Endothelial cell of umbilical vein (primary cell): ENCODE measurements at regions not wholly inside any gene's neighbourhood (a gene's known extent, or its start where the extent isn't known, plus 50 kb on each side); places are given as distances from the start of the nearest gene placed in this dataset.

Source experiments
- EZH2 ChIP-seq: IDR thresholded peaks from 2 replicates; pipeline ENCODE4 v1.6.1; 2012; ENCODE audit warnings: borderline replicate concordance, low read depth, mild to moderate bottlenecking, moderate library complexity, low read length, inconsistent platforms; ENCODE audit not compliant: severe bottlenecking
- POLR2A ChIP-seq: IDR thresholded peaks from 2 replicates; pipeline ENCODE4 v1.6.1; 2012; ENCODE audit warnings: low read depth, mild to moderate bottlenecking, control low read depth, low read length
- POLR2AphosphoS5 ChIP-seq: IDR thresholded peaks from 2 replicates; pipeline ENCODE4 v1.6.1; 2012; ENCODE audit warnings: low read depth, mild to moderate bottlenecking, control low read depth, low read length, moderate library complexity; ENCODE audit not compliant: insufficient read depth
- TF ChIP-seq, protein P1 (sequence below), 2 donors: IDR thresholded peaks; 1 replicate in 1 of 2; 2 replicates in 1 of 2; pipeline ENCODE4 v1.5.1; 2011; ENCODE audit warnings: low read length in 2 of 2, mild to moderate bottlenecking in 2 of 2, moderate library complexity in 2 of 2, control low read depth in 1 of 2, inconsistent platforms in 1 of 2, low read depth in 1 of 2; ENCODE audit not compliant: insufficient read depth in 1 of 2; ENCODE audit errors: extremely low read depth in 1 of 2
- TF ChIP-seq, protein P2 (sequence below): IDR thresholded peaks from 2 replicates; pipeline ENCODE4 v1.6.1; 2011; ENCODE audit not compliant: insufficient read depth, insufficient read length

DNA sequence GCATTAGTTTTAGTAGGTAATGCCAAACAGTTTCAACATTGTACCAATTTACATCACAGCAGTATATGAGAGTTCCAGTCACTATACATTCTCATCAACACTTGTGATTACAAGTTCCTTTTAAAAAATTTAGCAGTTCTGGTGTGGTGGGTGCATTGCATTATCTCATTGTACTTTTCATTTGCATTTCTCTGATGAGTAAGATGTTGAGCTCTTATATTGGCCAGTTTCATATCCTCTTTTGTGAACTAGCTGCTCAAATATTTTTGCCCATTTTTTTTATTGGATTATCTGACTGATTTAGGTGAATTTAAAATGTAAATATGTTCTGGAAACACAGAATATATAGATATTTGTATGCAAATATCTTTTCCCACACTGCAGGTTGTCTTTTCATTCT is 160.9 kb upstream of the NR3C1 start:
- TF ChIP-seq, protein P1, sequence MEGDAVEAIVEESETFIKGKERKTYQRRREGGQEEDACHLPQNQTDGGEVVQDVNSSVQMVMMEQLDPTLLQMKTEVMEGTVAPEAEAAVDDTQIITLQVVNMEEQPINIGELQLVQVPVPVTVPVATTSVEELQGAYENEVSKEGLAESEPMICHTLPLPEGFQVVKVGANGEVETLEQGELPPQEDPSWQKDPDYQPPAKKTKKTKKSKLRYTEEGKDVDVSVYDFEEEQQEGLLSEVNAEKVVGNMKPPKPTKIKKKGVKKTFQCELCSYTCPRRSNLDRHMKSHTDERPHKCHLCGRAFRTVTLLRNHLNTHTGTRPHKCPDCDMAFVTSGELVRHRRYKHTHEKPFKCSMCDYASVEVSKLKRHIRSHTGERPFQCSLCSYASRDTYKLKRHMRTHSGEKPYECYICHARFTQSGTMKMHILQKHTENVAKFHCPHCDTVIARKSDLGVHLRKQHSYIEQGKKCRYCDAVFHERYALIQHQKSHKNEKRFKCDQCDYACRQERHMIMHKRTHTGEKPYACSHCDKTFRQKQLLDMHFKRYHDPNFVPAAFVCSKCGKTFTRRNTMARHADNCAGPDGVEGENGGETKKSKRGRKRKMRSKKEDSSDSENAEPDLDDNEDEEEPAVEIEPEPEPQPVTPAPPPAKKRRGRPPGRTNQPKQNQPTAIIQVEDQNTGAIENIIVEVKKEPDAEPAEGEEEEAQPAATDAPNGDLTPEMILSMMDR (IDR thresholded peaks at IDR 0.05; ENCODE audit: extremely low read depth in 1 of 2, insufficient read depth in 1 of 2, low read depth in 1 of 2, low read length in 2 of 2): no peak
- TF ChIP-seq POLR2AphosphoS5 (no peak), EZH2 (no peak), POLR2A (no peak)
- TF ChIP-seq, protein P2, sequence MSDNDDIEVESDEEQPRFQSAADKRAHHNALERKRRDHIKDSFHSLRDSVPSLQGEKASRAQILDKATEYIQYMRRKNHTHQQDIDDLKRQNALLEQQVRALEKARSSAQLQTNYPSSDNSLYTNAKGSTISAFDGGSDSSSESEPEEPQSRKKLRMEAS: no peak
